NCI-H128 (cell line): ENCODE measurements at regions not wholly inside any gene's neighbourhood (a gene's known extent, or its start where the extent isn't known, plus 50 kb on each side); places are given as distances from the start of the nearest gene placed in this dataset.
"Not testable (repeated sequence)": the region's sequence is repeated elsewhere in the genome, so short reads cannot be mapped to it uniquely, and the experiment has no call there.

Source experiments
- DNase-seq: peaks from one replicate; lab custom pipeline; 2025; ENCODE audit not compliant: unreplicated experiment; lab: John Stamatoyannopoulos, UW

DNA sequence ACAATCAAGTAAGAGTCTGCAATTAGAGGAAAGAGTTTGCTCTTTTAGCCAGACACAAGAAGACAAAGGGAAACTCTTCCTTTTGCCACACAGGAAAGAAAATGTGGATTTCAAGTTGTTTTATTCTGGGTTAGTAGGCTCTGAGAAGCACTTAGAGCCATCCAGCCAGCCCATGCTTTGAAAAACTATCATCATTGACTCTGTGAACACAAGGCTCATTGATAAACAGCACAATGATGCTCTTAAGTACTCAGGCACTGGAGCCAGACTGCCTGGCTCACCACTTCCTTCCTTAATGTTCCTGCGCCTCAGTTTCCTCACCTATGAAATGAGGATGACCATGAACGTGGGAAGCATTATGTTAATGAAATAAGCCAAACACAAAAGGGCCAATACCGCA is 150.2 kb upstream of the EEA1 start:
- no peak for DNase-seq

DNA sequence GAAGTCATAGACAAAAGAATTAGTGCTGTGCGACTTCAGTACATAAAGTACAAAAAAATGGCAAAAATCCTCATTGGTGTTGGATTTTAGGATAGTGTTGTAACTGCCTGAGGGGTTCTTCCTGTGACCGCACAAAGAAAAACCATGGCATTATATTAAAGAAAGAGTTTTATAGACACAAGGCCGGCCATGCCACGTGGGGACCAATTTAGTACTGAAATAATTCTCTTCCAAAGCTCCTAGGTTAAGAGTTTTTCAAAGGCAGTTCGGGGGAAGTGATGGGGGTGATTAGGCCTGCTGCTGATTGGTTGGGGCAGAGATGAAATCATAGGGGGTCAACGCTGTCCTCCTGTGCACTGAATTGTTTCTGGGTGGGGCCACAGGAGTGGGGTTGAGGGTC is 150.9 kb upstream of the EEA1 start:
- no peak for DNase-seq

DNA sequence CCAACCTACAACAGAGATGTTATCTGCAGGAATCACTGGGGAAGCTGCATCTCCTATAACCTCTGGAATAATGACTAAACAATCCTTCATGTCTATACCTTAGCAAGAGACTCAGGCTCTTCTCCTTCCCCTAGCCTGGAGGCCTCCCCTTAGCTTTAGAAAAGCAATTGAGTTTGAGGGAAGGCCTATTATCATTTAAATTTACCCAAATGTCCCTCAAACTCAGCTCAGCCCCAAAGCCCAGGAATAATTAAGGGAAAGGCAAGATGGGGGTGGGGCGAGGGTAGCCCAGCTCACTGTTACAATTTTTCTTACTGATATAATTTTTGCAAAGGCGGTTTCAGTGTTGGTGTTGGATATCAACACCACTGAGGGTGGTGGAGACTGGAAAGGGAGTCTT is 151.4 kb upstream of the EEA1 start:
- no peak for DNase-seq

DNA sequence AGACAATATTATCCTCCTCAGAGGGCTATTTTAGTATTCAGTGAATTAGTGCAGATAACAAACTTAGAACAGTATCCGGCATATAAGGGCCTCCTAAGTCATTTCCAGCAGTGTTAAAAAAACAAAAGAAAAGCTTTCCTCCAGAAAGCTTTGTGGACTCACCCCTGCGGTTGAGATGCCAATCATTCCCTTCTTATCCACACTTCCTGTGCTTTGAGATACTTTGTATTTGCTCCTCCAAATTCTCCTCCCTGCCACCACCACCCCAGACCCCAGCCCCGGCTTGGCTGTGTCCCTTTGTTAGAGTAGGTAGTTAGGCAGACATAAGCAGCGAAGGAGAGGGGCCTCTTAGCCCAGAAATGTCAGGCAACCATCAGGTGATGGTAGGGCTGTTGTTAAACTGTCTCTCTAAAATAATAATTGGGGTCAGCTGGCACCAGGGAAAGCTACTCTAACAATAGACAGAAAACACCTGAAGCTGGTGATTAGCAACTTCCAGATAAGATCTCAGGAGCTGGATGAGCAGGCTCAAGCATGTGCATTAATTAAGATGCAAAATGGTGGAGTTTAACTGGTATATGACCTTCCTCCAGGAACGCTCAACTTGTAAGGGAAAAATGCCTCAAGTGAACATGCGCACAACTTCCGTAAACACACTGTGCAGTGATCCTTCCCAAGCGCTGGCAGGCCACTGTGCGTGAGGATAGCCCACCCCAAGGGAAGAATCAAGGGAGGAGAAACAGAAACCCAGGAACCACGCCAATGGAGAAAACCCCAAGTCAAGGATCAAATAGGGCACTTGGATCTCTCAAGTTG is 152.1 kb upstream of the EEA1 start:
- no peak for DNase-seq

DNA sequence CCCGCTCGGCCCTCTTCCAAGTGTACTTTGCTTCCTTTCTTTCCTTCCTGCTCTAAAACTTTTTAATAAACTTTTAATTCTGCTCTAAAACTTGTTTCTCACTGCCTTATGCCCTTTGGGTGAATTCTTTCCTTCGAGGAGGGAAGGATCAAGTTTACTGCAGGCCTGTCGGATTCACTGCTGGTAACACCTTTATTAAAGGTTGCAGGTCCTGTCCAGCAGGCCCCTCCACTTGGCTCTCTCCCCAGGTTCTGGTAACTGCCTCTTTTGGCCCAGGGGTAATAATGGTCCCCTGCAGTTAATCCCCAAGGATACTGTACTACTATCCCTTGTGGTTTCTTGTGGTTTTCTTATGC is 152.7 kb upstream of the EEA1 start:
- no peak for DNase-seq

DNA sequence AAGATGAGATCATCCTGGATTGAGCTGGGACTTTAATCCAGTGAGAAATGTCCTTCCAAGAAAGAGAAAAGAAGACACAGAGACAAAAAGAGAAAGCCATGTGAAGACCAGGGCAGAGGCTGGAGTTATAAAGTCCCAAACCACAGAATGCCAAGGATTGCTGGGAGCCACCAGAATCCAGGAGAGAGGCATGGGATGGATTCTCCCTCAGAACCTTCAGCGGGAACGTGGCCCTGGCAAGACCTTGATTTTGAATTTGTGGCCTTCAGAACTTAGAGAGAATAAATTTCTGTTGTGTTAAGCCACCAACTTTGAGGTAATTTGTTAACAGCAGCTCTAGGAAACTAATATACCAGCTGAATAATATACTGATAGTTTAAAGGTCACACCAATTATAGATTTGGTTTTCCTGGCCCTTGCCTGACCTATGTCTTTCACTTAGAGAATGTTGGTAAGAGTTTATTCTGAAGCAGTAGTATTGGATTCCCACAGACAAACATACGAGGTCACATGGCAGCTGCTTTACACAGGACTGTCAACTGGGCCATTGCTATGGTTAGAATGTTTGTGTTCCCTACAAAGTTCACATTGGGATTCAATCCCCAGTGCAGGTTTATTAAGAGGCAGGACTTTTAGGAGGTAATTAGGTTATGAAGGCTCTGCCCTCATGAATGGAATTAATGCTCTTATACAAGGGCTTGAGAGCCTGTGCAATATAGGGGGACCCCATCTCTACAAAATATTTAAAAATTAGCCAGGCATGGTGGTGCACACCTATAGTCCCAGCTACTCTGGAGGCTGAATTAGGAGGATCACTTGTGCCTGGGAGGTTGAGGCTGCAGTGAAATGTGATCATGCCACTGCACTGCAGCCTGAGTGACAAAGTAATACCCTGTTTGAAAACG is 156.5 kb upstream of the EEA1 start:
- no peak for DNase-seq

DNA sequence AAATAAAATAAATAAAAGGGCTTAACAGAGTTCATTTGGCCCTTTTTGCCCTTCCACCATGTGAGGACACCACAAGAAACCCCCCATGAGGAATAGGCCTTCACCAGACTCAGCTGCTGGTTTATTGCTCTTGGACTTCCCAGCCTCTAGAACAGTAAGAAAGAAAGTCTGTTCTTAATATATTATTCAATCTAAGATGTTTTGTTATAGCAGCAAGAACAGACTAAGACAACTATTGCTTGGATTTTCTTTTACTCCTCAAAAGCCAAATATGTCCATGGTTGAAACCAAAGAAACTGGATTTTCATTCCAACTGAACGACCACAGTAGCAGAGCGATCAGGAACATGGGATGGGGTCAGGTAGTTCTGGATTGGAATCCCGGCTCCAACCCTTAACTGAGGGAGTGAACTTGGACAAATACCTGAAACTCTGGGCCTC is 157.2 kb upstream of the EEA1 start:
- DNase-seq = no peak

DNA sequence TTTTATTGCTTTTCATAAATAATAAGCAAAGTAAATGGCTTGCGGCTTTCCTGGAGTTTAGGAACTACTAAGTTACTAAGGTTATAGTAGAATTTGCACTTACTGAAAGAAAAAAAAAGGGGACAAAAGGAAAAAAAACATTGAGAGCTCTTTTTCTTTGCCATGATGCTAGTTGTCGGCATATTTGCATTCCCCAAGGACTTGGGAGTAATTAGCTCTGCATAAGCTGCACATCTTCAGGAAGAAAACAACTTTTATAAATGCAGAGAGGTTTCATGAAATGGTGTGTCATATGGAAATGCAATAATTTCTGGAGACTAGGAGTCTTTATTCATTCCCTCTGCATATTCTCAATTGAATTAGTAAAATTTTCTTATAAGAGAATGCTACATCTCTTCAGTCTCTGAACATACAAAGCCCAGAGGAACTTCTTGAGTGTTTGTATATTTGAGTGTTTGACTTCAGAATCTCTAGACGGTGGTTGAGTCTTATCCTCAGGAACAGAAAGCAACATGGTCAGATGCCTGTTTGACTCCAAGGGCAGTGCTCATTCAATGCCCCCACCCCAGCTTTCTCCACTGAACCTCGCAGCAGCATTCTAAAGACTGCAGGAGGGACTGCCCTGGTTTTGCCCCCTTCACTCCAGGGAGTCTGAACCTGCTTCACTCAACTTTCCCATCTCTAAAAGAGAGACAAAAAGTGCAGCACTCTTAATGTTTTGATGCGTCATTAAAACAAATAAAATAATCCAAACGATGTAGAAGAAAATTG is 158.9 kb upstream of the EEA1 start:
- DNase-seq = no peak

DNA sequence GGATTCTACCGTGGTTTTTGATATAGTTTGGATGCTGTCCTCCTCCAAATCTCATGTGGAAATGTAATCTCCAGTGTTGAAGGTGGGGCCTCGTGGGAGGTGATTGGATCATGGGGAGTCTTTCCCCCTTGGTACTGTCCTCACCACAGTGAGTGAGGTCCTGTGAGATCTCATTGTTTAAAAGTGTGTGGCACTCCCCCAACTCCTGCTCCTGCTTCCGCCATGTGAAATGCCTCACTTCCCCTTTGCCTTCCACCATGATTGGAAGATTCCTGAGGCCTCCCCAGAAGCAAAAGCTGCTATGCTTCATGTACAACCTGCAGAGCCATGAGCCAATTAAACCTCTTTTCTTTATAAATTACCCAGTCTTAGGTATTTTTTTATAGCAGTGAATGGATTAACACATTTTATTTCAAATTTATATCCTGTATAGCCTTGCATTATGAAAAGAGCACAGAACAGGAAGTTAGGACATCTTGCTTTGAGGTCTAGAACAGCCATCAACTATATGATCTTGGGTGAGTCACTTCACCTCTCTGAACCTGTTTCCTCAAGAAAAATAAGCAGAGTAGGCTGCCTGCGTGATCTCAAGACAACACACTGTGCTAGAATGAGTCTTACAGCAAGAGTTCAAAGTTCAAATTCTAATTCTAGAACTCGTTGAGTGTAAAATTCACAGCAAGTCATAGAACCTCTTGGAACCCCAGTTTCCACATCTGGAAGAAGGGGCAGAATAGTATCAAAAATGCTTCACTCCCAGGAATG is 160.9 kb upstream of the EEA1 start:
- no peak for DNase-seq

DNA sequence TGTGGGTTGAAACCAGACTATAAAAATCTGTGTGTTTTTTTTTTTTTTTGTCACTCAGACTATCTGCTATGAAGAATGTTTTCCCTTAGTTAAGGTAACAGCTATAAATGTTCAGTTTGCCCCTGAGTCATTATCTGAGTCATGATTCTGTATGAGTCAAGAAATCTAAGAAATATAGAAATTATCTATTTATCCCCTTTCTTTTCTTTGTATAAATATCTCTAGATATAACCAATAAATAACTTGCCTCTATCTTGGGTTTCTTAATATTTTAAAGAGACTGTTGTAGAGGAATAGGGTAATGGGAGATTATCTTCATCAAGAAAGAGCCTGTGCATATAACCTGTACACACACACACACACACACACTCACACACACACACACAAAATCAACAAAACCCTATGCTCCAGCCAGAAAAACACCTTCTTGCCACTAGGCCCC is 161.7 kb upstream of the EEA1 start:
- DNase-seq = no peak

DNA sequence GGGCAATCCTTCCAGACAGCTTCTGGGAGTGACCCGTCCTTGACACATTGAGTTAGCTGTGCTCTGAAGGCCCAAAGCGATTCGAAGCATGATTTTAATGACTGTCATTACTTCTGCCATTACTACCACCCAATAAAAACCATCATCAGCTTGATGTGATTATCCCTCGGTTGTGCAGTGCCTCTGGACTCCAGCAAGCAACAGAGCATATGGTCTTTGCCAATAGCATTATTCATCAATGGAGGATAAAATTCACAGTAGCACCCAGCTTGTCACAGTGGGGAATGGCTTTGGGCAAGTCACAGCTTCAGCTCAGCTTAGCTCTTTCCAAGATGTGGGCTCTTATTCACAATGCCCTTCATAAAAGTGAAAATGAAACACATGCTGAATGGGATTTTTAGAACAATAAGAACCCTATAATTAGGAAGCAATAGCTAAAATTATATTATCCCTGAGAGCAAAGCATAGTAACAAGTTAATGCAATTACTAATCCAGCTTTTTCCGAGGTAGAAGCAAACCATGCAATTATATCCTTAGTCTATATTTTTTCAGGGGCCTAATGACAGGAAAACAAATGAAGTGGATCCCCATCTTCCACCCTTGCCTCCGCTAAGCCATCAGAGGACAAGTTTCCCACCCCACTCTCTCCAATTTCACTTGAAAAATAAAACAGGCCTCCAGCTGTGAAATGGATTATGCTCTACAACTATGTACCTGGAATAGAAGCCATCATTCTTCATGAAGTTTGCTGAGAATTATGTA is 163.0 kb upstream of the EEA1 start:
- DNase-seq = no peak

DNA sequence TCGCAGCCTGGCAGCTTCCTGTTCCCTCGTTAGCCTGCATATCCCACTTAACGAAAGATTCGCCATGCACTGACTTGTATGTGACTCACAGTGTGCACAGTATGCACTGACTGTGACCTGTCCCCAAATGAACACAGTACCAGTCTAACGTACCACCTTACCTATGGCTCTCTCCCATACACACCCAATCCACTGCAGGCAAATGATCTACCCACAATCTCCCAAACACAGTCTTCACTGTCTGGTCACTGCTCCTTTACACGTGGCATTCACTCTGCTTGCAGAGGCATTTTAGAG is 163.5 kb upstream of the EEA1 start:
- no peak for DNase-seq

DNA sequence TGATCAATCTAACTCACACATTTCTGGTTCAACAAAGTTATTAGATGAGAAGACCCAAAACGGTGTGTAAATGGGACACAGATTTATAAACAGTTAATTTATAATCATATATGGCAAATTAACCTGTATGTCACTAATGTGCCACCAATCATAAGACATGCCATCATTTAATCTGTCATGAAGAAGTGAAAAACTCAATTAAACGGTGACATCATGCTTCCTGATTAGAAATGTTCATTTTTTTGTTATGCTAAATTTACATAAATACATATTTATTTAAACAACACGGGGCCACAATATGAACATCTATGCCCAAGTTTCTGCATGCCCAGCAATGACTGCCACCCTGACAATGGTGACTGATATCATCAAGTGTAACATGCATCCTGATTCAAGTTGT is 164.1 kb upstream of the EEA1 start:
- no peak for DNase-seq

DNA sequence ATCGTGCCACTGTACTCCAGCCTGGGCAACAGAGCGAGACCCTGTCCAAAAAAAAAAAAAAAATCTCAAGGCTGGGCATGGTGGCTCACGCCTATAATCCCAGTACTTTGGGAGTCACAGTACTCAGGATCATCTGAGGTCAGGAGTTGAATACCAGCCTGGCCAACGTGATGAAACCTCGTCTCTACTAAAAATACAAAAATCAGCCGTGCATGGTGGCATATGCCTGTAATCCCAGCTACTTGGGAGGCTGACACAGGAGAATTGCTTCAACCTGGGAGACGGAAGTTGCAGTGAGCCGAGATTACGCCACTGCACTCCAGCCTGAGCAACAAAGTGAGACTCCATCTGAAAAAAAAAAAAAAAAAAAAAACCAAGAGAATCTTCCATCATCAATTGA is 165.1 kb upstream of the EEA1 start:
- DNase-seq = not testable (repeated sequence)

DNA sequence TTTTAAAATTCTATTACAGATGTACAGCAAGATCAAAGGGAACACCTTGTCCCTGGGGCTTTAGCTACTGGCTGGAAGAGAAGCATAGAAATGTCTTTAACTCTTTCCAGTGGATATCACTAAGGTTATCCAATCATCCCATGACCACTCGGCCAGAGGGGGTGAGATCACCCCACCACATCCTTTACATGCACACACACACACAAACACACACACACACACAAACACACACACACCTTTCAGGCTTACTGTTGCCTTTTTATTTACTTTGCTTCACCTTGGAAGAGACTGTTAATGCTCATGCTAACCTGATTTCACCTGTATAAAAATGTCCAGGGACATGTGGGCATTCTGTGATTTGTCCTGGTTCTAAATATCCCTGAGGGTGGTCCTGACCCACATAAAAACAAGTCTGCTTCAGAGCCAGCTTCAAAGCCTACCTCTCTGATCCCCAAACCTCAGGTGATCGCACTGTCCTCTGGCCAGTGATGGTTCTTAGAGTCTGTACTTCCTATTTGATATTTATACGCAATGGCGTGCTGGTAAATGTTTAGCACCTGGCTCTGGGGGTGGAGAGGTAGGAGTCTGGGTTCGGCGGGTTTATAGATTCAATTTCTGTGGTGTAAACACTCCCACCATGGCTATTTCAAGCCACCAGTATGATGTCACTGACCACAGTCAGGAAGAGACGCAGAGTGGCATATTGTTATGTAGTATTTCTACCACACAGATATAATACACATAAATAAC is 166.1 kb upstream of the EEA1 start:
- DNase-seq = no peak

DNA sequence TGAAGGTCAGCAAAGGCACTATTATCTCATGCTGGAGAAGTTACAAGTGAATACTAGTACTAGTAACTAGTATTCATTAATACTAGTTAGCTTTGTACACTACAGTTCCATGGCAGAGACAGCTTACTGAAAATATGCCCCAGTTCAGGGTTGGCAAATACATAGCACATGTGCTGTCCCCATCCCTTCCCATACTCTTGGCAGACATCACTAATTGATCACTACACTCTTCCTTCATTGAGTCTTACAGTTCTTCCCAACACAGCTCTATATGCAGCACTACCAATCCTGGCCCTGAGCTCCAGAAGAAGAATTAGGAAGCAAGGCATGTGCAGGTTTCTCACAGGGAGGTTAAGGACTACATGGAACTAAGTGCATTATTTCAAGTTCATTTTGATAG is 168.3 kb upstream of the EEA1 start:
- DNase-seq = no peak

DNA sequence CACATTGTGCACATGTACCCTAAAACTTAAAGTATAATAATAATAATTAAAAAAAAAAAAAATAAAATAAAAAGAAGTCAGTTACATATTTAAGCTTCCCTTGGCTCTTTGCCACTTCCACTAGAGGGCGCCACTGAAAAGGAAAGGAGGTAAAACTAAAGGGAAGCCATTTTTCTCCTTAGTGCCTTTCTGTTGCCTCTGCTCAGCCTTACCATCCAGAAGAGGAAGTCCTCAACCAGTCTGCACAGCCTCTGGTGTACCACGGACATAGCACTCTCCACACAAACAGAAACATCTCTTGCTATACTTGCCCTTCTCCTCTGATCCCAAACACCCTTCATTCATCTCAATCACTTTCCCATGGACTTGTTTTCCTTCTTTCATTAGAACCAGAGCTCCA is 169.0 kb upstream of the EEA1 start:
- DNase-seq = peak; percentile 23

DNA sequence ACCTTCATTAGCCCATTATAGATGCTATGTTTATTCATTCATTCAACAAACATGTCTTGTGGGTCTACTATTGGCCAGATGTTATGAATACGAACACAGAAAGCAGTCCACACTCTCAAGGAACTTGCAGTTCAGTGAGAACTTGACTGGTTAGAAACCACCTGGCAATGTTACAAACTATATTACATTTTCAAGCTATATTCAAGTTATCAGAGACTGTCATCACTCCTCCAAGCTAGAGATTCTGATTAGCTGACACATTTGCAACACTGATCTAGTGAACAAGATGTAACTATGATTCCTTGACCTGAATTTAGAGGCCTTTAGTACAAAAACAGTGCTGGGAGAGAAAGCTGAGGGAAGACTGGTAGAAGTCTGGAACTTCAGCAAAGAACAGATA is 170.7 kb upstream of the EEA1 start:
- DNase-seq = no peak

DNA sequence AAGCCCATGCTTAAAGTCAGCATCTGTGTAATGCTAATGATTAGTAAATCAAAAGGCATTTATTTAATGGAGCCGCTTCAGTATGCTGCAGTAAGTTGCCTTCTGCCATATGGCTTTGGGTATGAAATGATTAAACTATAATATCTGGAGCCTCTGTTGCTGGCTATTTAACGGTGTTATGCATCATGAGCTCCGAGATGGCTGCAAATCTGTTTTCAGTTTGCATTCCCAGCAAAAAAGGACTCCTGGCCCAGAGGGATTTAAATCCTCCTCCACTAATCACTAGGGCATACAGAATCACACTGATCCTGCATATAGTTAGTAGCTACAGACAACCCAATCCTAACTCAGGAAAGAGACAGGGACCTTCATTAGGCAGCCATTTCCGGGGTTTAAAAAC is 171.5 kb upstream of the EEA1 start:
- no peak for DNase-seq

DNA sequence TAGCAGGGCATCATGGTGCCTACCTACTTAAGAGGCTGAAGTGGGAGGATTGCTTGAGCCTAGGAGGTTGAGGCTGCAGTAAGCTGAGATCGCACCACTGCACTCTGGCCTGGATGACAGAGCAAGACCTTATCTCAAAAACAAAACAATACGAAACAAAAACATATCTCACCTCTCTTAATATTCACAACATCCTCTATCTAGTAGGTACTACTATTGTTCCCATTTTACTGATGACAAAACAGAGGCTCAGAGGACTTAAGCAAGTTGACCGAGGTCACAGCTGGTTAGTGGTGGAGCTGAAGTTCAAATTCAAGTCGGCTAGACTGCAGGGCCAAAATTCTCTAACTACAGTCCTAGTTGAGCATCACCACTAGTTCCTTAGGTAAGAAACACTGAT is 172.3 kb upstream of the EEA1 start:
- no peak for DNase-seq
